SK-N-SH treated with all-trans-retinoic acid at 6 μM for 48 hours (cell line): ENCODE measurements at regions not wholly inside any gene's neighbourhood (a gene's known extent, or its start where the extent isn't known, plus 50 kb on each side); places are given as distances from the start of the nearest gene placed in this dataset.

Experiments used
- ATAC-seq: fragments of 200-7000 bp; cut with Tn5 transposase; 3 replicates; pipeline ENCODE4 v1.9.1; 2020; ENCODE audit warnings: mild to moderate bottlenecking, moderate library complexity
- BACH2 ChIP-seq: fragments of 250-450 bp; sonication (Bioruptor Pico); IDR thresholded peaks from 2 replicates; pipeline ENCODE4 v1.9.0; 2021; ENCODE audit warnings: mild to moderate bottlenecking, borderline replicate concordance
- CREB5 ChIP-seq: fragments of 250-450 bp; sonication (Bioruptor Pico); IDR thresholded peaks from 2 replicates; pipeline ENCODE4 v1.5.1; 2020; ENCODE audit warnings: low read depth, mild to moderate bottlenecking, moderate library complexity
- CSDC2 ChIP-seq: fragments of 250-450 bp; sonication (Bioruptor Pico); IDR thresholded peaks from 2 replicates; pipeline ENCODE4 v1.5.0; 2020; ENCODE audit warnings: mild to moderate bottlenecking, moderate library complexity
- CSRNP3 ChIP-seq: fragments of 250-450 bp; sonication (Bioruptor Pico); IDR thresholded peaks from 2 replicates; pipeline ENCODE4 v1.5.1; 2021; ENCODE audit warnings: mild to moderate bottlenecking, moderate library complexity
- ESRRG ChIP-seq: fragments of 250-450 bp; sonication (Bioruptor Pico); IDR thresholded peaks from 2 replicates; pipeline ENCODE4 v1.6.1; 2021; ENCODE audit warnings: mild to moderate bottlenecking
- GLIS3 ChIP-seq: fragments of 250-450 bp; sonication (Bioruptor Pico); IDR thresholded peaks from 2 replicates; pipeline ENCODE4 v1.5.0; 2020; ENCODE audit warnings: mild to moderate bottlenecking, moderate library complexity
- ISL1 ChIP-seq: fragments of 250-450 bp; sonication (Bioruptor Pico); IDR thresholded peaks from 2 replicates; pipeline ENCODE4 v2.1.2; 2022; ENCODE audit warnings: mild to moderate bottlenecking, moderate library complexity
- OSR1 ChIP-seq: fragments of 250-450 bp; sonication (Bioruptor Pico); IDR thresholded peaks from 2 replicates; pipeline ENCODE4 v1.8.0; 2022; ENCODE audit warnings: moderate library complexity, mild to moderate bottlenecking, inconsistent platforms
- PATZ1 ChIP-seq: fragments of 250-450 bp; sonication (Bioruptor Pico); IDR thresholded peaks from 2 replicates; pipeline ENCODE4 v1.8.0; 2020; ENCODE audit warnings: mild to moderate bottlenecking, moderate library complexity, borderline replicate concordance
- POU6F1 ChIP-seq: fragments of 250-450 bp; sonication (Bioruptor Pico); IDR thresholded peaks from 2 replicates; pipeline ENCODE4 v1.8.0; 2021; ENCODE audit warnings: low read depth, mild to moderate bottlenecking, moderate library complexity, borderline replicate concordance
- PPARA ChIP-seq: fragments of 250-450 bp; sonication (Bioruptor Pico); IDR thresholded peaks from 2 replicates; pipeline ENCODE4 v1.5.0; 2020; ENCODE audit warnings: mild to moderate bottlenecking, borderline replicate concordance
- RARB ChIP-seq: fragments of 250-450 bp; sonication (Bioruptor Pico); IDR thresholded peaks from 2 replicates; pipeline ENCODE4 v1.8.0; 2021; ENCODE audit warnings: mild to moderate bottlenecking, moderate library complexity
- SNAI2 ChIP-seq: fragments of 250-450 bp; sonication (Bioruptor Pico); IDR thresholded peaks from 2 replicates; pipeline ENCODE4 v1.5.0; 2020; ENCODE audit warnings: mild to moderate bottlenecking, moderate library complexity
- TOX ChIP-seq: fragments of 250-450 bp; sonication (Bioruptor Pico); IDR thresholded peaks from 2 replicates; pipeline ENCODE4 v1.8.0; 2021; ENCODE audit warnings: mild to moderate bottlenecking, moderate library complexity, borderline replicate concordance
- TSHZ2 ChIP-seq: fragments of 250-450 bp; sonication (Bioruptor Pico); IDR thresholded peaks from 2 replicates; pipeline ENCODE4 v1.5.0; 2020; ENCODE audit warnings: mild to moderate bottlenecking, moderate library complexity
- ZC3H10 ChIP-seq: fragments of 250-450 bp; sonication (Bioruptor Pico); IDR thresholded peaks from 2 replicates; pipeline ENCODE4 v1.5.1; 2021; ENCODE audit warnings: mild to moderate bottlenecking, moderate library complexity
- ZFP3 ChIP-seq: fragments of 250-450 bp; sonication (Bioruptor Pico); IDR thresholded peaks from 2 replicates; pipeline ENCODE4 v1.5.0; 2020; ENCODE audit warnings: mild to moderate bottlenecking, moderate library complexity
- ZFP30 ChIP-seq: fragments of 450-650 bp; formaldehyde crosslinking; IDR thresholded peaks from 2 replicates; pipeline ENCODE4 v1.5.0; 2022; ENCODE audit warnings: mild to moderate bottlenecking, moderate library complexity
- ZNF70 ChIP-seq: fragments of 450-650 bp; formaldehyde crosslinking; IDR thresholded peaks from 2 replicates; pipeline ENCODE4 v1.5.0; 2020; ENCODE audit warnings: mild to moderate bottlenecking, moderate library complexity

- no peak for TF ChIP-seq PATZ1 (CRISPR knock-in tag)
- no peak for TF ChIP-seq ZC3H10
- no peak for TF ChIP-seq ESRRG (CRISPR knock-in tag)
- no peak for TF ChIP-seq PPARA (CRISPR knock-in tag)
- no peak for TF ChIP-seq BACH2 (CRISPR knock-in tag)
- TF ChIP-seq POU6F1 (CRISPR knock-in tag) = no peak
Observed at GRCh38 chr4:170700064-170700463, 610.3 kb upstream of the AADAT start (continued).

GRCh38 chr4:170698334-170698733 lies 608.6 kb upstream of the AADAT start:
- no peak for ATAC-seq
- TF ChIP-seq BACH2 (CRISPR knock-in tag) = no peak
- no peak for TF ChIP-seq SNAI2
- no peak for TF ChIP-seq ESRRG (CRISPR knock-in tag)
- TF ChIP-seq OSR1 (CRISPR knock-in tag) = no peak
- TF ChIP-seq ZNF70 (CRISPR knock-in tag) = no peak
- TF ChIP-seq TOX (CRISPR knock-in tag) = no peak

GRCh38 chr4:170697845-170698244 lies 608.1 kb upstream of the AADAT start:
- ATAC-seq = no peak
- no peak for TF ChIP-seq OSR1 (CRISPR knock-in tag)
- TF ChIP-seq SNAI2 = no peak
- TF ChIP-seq GLIS3 (CRISPR knock-in tag) = no peak
- no peak for TF ChIP-seq ZNF70 (CRISPR knock-in tag)
- TF ChIP-seq ZFP30 (CRISPR knock-in tag) = no peak
- TF ChIP-seq TSHZ2 (CRISPR knock-in tag) = no peak
- TF ChIP-seq BACH2 (CRISPR knock-in tag) = no peak
- TF ChIP-seq ESRRG (CRISPR knock-in tag) = no peak
- TF ChIP-seq CSRNP3 (CRISPR knock-in tag) = no peak
- TF ChIP-seq RARB = no peak
- no peak for TF ChIP-seq CREB5 (CRISPR knock-in tag)
- no peak for TF ChIP-seq PATZ1 (CRISPR knock-in tag)
- no peak for TF ChIP-seq ISL1

- no peak for ATAC-seq
- no peak for TF ChIP-seq ZFP3 (CRISPR knock-in tag)
- no peak for TF ChIP-seq OSR1 (CRISPR knock-in tag)
- TF ChIP-seq ISL1 = no peak
- no peak for TF ChIP-seq CSDC2 (CRISPR knock-in tag)
- TF ChIP-seq BACH2 (CRISPR knock-in tag) = no peak
Observed at GRCh38 chr4:170697045-170697444, 607.3 kb upstream of the AADAT start.
